ENCODE measurements at regions not wholly inside any gene's neighbourhood (a gene's known extent, or its start where the extent isn't known, plus 50 kb on each side); places are given as distances from the start of the nearest gene placed in this dataset.

- no peak for DNase-seq
Measured at GRCh38 chr1:30637183-30637980, 86.0 kb downstream of the MATN1 start.

- DNase-seq = no peak
Measured at GRCh38 chr1:30636621-30637020, 86.8 kb downstream of the MATN1 start.

GRCh38 chr1:30635391-30635975 lies 87.9 kb downstream of the MATN1 start:
- no peak for DNase-seq

GRCh38 chr1:30634507-30634906 lies 88.9 kb downstream of the MATN1 start:
- no peak for DNase-seq

GRCh38 chr1:30633294-30633693 lies 90.1 kb downstream of the MATN1 start:
- DNase-seq = no peak

GRCh38 chr1:30632481-30632880 lies 90.9 kb downstream of the MATN1 start:
- no peak for DNase-seq

GRCh38 chr1:30631700-30632099 lies 91.7 kb downstream of the MATN1 start:
- DNase-seq = no peak

- no peak for DNase-seq
Measured at GRCh38 chr1:30629501-30629900, 93.9 kb downstream of the MATN1 start.

- no peak for DNase-seq
Measured at GRCh38 chr1:30627994-30628393, 95.4 kb downstream of the MATN1 start.

GRCh38 chr1:30627206-30627605 lies 96.2 kb downstream of the MATN1 start:
- DNase-seq = no peak

- DNase-seq = no peak
Measured at GRCh38 chr1:30623431-30623830, 100.0 kb downstream of the MATN1 start.

GRCh38 chr1:30619619-30620018 lies 103.8 kb downstream of the MATN1 start:
- no peak for DNase-seq

- DNase-seq = no peak
Measured at GRCh38 chr1:30618335-30618747, 105.0 kb downstream of the MATN1 start.

- no peak for DNase-seq
Measured at GRCh38 chr1:30616759-30617158, 106.6 kb downstream of the MATN1 start.

GRCh38 chr1:30615816-30616590 lies 107.4 kb downstream of the MATN1 start:
- DNase-seq = no peak

- no peak for DNase-seq
Measured at GRCh38 chr1:30615076-30615795, 108.1 kb downstream of the MATN1 start.

GRCh38 chr1:30613188-30613587 lies 110.2 kb downstream of the MATN1 start:
- DNase-seq = no peak

GRCh38 chr1:30612536-30613065 lies 110.8 kb downstream of the MATN1 start:
- DNase-seq = no peak

GRCh38 chr1:30611741-30612309 lies 111.6 kb downstream of the MATN1 start:
- DNase-seq = no peak

GRCh38 chr1:30610917-30611316 lies 112.5 kb downstream of the MATN1 start:
- no peak for DNase-seq

GRCh38 chr1:30609999-30610345 lies 113.4 kb downstream of the MATN1 start:
- DNase-seq = no peak

GRCh38 chr1:30609336-30609998 lies 113.9 kb downstream of the MATN1 start:
- no peak for DNase-seq
